GM18505 (cell line): ENCODE measurements at regions not wholly inside any gene's neighbourhood (a gene's known extent, or its start where the extent isn't known, plus 50 kb on each side); places are given as distances from the start of the nearest gene placed in this dataset.

Source experiments
- ATAC-seq: cut with Tn5 transposase; IDR thresholded peaks from one replicate; pipeline ENCODE4 v1.9.1; 2021; ENCODE audit not compliant: unreplicated experiment
- POLR2A ChIP-seq: IDR thresholded peaks from 4 replicates; pipeline ENCODE4 v1.6.1; 2011; ENCODE audit warnings: borderline replicate concordance; ENCODE audit not compliant: insufficient read depth, insufficient read length; ENCODE audit errors: extremely low read depth

GRCh38 chr6:54730767-54731630 is 115.6 kb upstream of the FAM83B start:
- ATAC-seq = no peak
- TF ChIP-seq POLR2A = no peak

GRCh38 chr6:54737247-54737646 is 109.3 kb upstream of the FAM83B start:
- no peak for ATAC-seq
- no peak for TF ChIP-seq POLR2A

- no peak for TF ChIP-seq POLR2A
- ATAC-seq = no peak
Measured at GRCh38 chr6:54747955-54748354, 98.6 kb upstream of the FAM83B start.

GRCh38 chr6:54754406-54754805 is 92.2 kb upstream of the FAM83B start:
- no peak for ATAC-seq
- TF ChIP-seq POLR2A = no peak

GRCh38 chr6:54758340-54758739 is 88.2 kb upstream of the FAM83B start:
- no peak for TF ChIP-seq POLR2A

GRCh38 chr6:54768494-54768893 is 78.1 kb upstream of the FAM83B start:
- TF ChIP-seq POLR2A = no peak
- no peak for ATAC-seq

More at GRCh38 chr6:54758340-54758739, 88.2 kb upstream of the FAM83B start:
- no peak for ATAC-seq

- no peak for ATAC-seq
- TF ChIP-seq POLR2A = no peak
Measured at GRCh38 chr6:54770328-54770727, 76.2 kb upstream of the FAM83B start.

GRCh38 chr6:54771968-54772367 is 74.6 kb upstream of the FAM83B start:
- no peak for TF ChIP-seq POLR2A
- no peak for ATAC-seq

- TF ChIP-seq POLR2A = no peak
- ATAC-seq = no peak
Measured at GRCh38 chr6:54772610-54773009, 74.0 kb upstream of the FAM83B start.

- TF ChIP-seq POLR2A = no peak
- ATAC-seq = no peak
Measured at GRCh38 chr6:54775576-54775975, 71.0 kb upstream of the FAM83B start.

- no peak for TF ChIP-seq POLR2A
- no peak for ATAC-seq
Measured at GRCh38 chr6:54776891-54777290, 69.7 kb upstream of the FAM83B start.

GRCh38 chr6:54778731-54779130 is 67.8 kb upstream of the FAM83B start:
- TF ChIP-seq POLR2A = no peak
- no peak for ATAC-seq

GRCh38 chr6:54784011-54784410 is 62.6 kb upstream of the FAM83B start:
- no peak for TF ChIP-seq POLR2A
- no peak for ATAC-seq

- no peak for ATAC-seq
- no peak for TF ChIP-seq POLR2A
Measured at GRCh38 chr6:54786154-54786553, 60.4 kb upstream of the FAM83B start.
